DMS53 treated with DMSO at 0.1 percent for 48 hours (cell line): ENCODE measurements at regions not wholly inside any gene's neighbourhood (a gene's known extent, or its start where the extent isn't known, plus 50 kb on each side); places are given as distances from the start of the nearest gene placed in this dataset.

Experiments
- DNase-seq: peaks from one replicate; lab custom pipeline; 2025; ENCODE audit not compliant: unreplicated experiment; lab: John Stamatoyannopoulos, UW

DNA sequence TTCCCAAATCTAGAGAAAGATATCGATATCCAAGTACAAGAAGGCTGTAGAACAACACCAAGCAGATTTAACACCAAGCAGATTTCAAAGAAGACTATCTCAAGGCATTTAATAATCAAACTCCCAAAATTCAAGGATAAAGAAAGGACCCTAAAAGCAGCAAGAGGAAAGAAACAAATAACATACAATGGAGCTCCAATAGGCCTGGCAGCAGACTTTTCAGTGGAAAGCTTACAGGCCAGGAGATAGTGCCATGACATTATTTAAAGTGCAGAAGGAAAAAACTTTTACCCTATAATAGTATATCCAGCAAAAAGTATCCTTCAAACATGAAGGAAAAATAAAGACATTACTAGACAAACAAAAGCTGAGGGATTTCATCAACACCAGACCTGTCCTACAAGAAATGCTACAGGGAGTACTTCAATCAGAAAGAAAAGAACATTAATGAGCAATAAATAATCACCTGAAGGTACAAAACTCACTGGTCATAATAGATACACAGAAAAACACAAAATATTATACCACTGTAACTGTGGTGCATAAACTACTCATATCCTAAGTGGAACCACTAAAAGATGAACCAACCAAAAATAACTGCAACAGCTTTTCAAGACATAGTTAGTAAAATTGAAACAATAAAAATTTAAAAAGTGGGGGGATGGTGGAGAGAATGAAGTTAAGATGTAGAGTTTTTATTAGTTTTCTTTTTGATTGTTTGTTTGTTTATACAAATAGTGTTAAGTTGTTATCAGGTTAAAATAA, 267.2 kb downstream of the AUH start:
- DNase-seq: no peak

DNA sequence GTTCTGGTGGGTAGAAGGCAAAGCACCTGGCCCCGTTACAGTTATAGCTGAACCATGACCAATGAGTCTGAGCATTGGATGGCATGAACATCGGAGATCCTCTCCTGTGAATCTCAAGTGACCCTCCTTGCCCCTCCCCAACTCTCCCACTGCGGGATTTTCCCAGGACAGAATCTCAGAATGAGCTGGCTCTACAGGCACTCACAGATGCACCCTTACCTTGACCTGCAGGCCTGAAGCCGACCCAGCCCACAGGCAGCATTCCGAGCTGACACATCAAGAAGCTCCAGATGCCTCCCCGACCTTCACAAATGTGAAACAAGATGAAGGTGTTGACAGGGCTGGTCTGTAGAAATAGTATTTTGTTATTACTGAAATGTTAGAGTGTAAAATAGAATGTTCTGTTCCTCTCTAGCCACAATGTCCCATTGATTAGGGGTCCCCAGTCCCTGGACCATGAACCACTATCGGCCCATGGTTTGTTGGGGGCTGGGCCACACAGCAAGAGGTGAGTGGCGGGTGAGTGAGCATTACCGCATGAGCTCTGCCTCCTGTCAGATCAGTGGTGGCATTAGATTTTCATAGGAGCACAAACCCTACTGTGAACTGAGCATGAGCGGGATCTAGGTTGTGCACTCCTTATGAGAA, 263.4 kb downstream of the AUH start:
- no peak for DNase-seq

DNA sequence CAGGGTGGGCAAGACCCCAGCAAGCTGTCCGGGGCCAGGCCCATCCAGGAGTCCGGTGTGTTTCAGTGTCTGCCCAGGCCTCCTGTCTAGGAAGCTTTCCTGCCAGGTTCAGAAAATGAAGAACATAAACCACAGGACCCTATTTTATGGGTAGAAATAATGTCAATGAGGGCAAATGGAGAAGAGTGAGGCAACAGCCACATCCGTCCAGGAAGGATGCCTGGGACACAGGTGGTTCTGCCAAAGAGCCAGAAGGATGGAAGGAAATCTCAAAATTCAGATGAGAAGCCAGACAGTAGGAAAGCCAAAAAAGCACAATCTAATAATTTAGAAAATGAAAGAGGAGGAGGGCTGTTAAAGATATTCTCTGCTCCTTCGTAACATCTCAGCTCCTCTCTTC, 262.3 kb downstream of the AUH start:
- DNase-seq: no peak

DNA sequence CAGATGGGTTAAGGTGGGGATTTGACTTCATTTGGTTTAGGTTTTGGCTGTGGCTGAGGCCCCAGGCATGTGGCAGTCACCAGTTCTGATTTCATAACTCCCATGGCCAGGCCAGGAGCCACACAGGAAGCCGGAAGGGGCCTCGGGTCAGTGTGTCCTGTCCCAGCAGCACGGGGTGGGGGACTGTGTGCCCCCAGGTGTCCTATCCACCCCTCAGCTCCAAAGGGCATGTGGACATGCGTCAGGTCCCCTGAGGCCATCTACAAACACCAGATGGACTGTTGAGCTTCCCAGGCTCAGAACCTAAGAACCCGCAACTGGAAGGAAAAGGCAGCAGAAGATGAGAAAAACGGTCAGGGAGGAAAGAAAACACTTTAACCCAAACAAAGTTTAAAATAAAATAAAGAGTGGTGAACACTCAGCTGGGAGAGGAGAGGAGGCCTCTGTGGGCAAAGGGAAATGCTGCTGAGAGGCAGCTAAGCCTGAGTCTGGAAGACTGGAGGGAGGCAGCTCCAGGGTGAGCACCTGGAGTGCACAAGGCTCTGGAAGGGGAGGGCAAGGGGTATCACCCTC, 260.8 kb downstream of the AUH start:
- no peak for DNase-seq

DNA sequence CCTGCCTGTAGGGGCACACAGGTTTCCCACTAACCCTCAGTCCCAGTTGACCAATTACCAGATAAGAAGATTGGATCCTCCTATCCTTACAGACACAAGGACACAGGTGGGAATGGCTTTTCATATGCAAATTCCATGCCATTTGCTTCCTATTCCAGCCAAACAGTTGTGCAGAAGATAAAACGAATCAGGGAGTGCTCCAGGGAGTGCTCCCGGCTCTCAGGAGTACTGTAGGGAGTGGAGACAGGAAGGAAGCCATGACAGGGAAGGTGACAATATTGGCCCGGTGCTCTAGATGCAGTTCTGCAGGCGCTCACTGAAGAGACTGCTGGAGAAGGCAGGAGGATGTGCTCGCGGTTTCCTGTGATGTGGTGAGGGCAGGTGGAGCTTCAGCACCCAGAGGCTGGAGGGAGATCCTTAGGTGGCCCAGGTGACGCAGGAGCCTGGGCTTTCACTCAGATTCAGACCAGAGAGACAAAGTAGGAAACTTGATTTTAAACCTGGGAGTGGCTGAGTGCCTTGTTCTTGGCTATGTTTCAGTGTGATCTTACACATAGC, 260.0 kb downstream of the AUH start:
- no peak for DNase-seq

DNA sequence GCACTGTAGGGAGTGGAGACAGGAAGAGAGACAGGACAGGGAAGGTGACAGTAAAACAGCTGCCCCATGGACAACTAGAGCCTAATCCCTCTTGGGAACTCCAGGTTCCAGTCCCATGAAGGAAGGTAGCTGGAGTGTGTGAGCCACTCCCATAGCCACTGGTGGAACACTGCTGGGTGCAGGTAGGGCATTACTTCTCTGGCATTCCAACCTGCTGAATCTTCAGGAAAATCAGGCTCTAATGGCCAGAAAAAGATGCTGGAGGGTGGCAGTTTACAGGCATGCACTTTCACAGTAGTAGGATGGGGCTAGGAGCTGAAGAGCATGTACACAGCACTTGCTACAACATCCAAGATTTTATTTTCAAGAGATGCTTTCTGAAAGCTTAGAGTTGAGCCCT, 259.4 kb downstream of the AUH start:
- DNase-seq: no peak

DNA sequence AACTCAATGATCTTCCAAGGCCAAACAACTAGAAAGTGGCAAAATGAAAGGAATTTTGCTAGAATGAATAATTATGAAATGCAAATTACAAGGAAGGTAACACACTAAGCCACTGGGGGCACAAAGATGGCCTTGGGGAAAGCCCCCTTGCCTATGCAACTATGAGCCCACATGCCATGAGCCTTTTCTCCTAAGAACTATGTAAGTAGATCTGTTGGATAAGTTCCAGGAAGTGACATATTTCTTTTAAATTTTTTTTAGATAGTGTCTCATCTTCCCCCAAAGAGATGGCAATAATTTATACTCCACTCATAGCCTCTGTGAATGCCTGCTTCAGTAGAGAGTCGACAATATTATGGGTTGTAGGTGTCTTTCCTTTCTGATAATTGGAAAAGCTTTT, 257.8 kb downstream of the AUH start:
- no peak for DNase-seq

DNA sequence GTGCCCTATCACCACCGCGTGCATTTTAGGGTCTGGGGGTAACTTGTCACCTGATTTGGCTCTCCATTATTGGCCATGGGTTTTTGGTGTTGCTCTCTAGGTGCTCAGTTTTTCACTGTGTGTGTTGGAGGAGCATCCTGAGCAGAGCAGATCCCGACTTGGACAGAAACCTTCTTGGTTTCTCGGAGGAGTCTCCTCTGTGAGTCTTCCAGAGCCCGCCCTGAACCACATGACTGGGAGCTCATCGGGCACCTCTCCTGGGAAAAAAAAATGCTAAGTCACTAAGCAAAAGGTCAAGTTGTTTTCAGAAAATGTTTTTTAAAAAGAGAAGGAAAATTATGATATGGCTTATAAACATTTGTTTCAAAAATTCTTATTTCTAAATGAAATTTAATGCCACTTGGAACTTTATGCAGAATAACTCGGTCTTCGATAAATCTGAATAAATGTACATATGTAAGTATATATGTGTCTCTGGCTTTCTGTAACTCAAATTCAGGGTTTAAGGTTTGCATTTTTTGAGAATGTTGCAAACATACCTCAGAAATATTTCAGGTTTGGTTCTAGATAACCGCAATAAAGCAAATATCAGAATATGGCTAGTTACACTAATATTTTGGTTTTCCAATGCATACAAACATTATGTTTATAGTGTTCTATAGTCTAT, 255.2 kb downstream of the AUH start:
- no peak for DNase-seq

DNA sequence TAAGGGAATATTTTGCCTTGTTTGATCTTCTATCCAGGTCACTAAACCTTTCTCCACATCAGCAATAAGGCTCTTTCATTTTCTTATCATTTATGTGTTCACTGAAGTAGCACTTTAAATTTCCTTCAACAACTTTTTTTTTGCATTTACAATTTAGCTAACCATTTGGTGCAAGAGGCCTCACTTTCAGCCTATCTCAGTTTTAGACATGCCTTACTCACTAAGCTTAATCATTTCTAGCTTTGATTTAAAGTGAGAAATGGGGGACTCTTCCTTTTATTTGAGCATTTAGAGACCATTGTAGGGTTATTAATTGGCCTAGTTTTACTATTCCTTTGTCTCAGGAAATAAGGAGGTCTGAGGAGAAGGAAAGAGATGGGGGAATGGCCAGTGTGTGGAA, 250.5 kb downstream of the AUH start:
- no peak for DNase-seq

DNA sequence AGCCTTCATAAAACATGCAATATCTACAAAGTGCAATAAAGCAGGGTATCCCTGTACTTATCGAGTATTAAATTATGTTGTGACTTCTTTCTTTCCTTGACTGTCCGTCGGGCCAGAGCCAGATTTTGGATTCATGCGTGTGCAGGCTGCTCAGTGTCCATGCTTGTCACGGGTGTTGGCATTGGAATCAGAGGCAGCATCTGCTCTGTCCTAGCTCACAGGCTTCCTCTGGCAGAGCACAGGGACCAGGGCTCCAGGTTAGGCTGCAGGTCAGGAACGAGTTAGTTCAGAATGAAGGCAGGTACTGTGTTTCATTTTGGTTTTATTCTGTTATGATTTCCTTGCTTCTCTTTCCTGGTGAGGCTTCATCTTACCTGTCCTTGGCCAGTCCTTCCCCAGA, 249.8 kb downstream of the AUH start:
- no peak for DNase-seq

DNA sequence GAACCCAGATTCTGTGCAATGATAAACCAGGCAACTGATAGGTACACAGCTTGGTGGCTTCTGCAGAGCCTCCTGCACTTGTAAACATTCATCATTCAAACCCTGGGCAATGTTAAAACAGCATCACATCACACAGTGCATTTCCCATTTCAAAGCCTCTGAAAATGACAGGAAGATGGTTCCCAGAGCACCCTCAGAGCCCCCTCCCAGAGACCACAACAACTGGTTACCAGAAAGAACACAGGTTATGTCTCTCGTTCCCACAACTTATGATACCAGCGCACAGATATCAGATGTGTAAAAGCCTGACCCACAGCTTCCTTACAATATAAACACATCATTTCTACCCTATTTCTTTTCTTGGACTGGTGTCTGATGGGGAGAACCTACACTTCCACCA, 248.7 kb downstream of the AUH start:
- DNase-seq: no peak

DNA sequence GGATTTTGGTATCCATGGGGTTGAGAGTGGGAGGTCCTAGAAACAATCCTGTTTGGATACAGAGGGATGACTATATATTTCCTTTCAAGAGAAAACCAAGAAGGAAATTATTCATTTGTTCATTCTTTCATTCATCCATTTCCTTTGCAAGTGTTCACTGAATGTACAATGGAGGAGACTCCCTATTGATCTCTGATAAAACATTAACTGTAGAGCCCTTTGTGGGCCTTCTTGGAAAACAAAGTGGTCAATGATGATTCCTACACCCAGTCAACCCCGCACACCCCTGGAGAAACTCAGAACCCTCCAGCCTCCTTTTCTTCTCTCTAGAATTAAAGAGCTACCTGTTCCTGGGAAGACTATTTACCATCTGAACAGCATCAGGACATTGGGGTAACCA, 247.3 kb downstream of the AUH start:
- no peak for DNase-seq

DNA sequence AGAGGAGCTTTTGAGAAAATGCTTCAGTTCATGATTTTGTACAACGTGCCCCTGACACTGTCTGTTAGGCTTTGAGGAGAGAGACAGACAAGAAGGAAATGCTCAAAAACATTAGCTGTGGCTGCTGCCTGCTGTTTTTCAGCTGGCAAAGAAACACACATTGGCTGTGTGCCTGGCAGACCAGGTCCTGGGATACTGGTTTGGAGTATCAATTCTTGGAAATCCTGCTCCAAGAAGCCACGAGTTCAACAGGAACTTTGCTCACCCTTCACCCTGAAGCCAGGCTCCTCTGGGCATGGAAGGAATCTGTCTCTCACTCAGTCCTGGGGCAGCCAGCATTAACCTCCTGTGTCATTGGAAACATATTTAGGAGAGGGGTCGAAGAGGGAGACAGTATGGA, 245.5 kb downstream of the AUH start:
- no peak for DNase-seq

DNA sequence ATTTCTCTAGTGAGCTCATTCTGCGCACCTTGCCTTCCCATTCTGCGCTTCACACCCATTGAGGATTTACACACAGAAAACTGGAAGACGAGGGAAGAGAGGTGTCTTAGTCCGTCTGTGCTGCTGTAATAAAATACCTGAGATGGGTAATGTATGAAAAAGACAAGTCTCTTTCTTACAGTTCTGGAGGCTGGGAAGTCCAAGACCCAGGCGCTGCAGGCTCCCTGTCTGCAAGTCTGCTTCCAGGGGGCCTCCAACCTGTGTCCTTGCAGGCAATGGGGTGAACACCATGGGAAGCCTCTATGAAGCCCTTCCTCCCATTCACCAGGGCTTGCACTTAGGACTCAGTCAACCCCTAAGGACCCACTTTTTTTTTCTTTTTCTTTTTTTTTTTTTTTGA, 245.0 kb downstream of the AUH start:
- DNase-seq: no peak

DNA sequence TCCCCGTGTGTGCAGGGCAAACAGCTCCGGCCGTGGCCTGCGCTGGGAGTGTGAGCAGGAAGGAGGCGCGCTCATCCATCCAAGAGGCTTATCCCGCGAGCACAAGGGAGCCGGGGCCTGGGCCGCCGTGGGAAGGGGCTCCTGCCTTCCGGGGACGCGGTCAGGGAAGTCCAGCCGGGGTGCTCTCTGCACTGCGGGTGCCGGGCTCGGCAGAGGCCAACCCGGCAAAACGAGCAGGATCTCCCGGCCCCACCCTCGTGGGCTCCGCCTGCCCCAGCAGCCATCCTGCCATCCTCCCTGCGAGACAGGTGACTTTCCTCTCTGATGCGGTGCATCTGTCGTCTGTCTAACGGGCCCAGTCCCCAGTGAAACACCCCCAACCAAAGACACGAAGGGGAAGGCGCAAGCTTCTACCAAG, 244.2 kb downstream of the AUH start:
- peak; percentile 18 for DNase-seq

DNA sequence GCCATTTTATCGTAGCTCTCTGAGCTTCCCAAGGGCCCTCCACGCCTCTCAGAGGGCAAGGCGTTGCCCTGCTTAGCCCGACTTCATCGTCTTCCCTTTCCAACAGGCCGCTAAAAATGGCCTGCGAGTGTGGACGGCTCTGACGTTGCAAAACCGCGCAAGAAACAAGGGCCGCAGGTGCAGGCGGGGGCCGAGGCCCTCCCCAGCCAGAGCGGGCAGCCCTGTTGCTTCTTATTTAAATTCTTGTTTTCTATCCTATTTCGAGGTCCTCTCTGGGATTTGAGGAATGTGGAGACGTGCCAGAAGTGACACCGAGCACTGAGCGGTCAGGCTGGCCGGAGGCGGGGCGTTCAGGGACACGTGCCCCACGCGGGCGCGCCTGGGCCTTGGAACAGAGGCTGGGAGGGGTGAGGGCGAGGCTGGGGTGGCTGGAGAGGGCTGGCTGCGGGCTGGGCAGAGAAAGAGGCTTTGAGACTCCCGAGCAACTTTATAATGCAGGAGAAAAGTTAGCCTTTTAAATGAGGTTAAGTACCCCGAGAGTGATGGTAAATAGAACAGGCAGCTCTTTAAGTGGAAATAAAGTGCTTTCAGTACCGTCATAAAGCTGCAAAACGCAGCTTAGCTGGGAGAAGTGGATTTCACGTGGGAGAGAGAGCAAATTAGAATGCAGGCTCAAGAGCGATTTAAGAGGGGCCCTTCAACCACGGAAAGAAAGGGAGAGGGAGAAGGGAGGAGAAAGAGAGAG, 243.6 kb downstream of the AUH start:
- DNase-seq: peak; percentile 40

DNA sequence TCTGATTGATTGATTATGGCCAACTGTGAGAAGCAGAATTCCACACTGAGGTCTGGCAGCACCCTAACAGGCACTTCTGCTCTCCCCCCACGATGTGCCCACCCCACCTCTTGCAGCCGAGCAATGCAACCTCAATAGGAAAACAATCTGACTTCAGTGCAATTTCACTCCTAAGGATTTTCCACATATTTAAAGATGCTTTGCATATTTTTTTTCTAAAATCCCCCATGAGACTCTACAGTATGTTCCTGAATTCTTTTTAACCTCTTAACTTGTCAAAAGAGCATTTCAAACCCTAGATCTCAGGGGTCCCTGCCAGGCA, 243.1 kb downstream of the AUH start:
- no peak for DNase-seq

DNA sequence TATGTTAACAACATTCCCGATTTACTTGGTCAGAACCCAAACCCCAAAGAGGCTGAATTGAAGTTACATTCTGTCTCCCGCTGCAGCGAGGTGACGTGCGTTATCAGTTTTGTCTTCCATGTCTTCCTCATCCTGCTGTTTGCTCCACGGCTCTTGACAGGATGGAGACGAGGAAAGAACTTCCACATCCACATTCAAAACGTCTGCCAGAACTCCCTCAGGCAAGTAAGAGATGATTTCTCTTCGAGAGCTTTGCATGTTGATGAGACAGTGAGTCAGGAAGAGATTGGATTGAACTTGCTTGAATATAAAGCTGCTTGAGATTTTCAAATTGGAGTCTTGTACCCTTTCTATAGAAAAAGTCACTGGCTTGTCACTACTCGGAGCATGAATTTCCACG, 242.6 kb downstream of the AUH start:
- no peak for DNase-seq

DNA sequence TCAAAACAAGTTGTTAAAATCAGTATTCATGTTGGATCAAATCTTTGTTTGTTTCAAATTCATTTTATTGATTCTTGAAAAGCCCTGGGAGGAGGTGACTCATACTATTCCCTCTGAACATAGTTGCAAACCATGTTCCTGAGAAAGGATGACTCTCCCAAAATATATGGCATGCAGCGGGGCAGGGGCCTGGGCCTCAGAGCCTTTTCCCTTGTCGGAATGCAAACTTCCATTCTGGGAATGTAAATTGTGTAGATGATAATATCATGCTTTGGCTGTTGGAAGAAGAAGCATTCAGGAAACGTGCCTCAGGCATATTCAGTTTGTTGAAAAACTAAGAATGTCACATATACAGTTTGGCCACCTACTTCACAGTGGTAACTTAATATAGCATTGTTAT, 242.0 kb downstream of the AUH start:
- DNase-seq: no peak

DNA sequence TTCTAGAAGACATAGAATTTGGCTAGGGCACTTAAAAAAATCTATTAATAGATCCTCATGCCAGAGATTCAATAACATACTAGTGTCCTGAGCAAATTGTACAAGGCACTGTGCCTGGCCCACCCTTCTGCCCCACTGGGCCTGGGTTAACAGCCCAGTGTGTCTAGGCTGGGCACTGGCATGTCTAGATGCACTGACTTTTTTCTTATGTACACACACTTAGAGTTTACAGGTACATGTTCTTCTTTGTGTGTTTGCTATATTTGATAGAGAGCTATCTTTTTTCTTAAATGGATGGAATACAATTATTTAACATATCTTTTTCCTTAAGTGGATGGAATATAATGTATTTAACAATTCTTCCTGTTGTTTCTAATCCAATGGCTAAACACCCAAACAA, 241.5 kb downstream of the AUH start:
- no peak for DNase-seq

DNA sequence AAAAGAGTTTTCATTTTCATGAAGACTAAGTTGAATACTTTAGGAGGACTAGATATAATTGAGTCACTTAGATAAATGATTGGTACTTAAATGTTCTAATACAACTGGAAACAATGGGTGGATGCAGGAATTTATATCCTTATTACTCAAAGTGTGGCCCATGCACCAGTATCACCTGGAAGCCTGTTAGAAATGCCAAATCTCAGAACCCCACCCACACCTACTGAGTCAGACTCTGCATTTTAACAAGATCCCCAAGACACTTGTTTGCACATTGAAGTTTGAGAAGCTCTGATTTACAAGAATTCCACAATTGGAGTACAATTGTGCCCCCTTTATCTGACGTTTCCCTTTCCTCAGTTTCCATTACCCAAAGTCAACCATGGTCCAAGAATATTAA, 239.0 kb downstream of the AUH start:
- DNase-seq: no peak
